CD1c-positive myeloid dendritic cell (primary cell): ENCODE measurements at regions not wholly inside any gene's neighbourhood (a gene's known extent, or its start where the extent isn't known, plus 50 kb on each side); places are given as distances from the start of the nearest gene placed in this dataset.

Experiments
- DNase-seq: peaks from one replicate; pipeline ENCODE4 v3.0.0-alpha.2; 2016; ENCODE audit errors: extremely low spot score

- no peak for DNase-seq
Measured at GRCh38 chr16:55264949-55265348, 59.1 kb upstream of the IRX6 start.

- no peak for DNase-seq
Measured at GRCh38 chr16:55265926-55266325, 58.1 kb upstream of the IRX6 start.

- DNase-seq: no peak
Measured at GRCh38 chr16:55271945-55272513, 52.0 kb upstream of the IRX6 start.

- DNase-seq: no peak
Measured at GRCh38 chr16:55272744-55273143, 51.3 kb upstream of the IRX6 start.

- DNase-seq: no peak
Measured at GRCh38 chr16:55273356-55273755, 50.6 kb upstream of the IRX6 start.

- no peak for DNase-seq
Measured at GRCh38 chr16:55273959-55274358, 50.0 kb upstream of the IRX6 start.
